ENCODE measurements at regions not wholly inside any gene's neighbourhood (a gene's known extent, or its start where the extent isn't known, plus 50 kb on each side); places are given as distances from the start of the nearest gene placed in this dataset.

DNA sequence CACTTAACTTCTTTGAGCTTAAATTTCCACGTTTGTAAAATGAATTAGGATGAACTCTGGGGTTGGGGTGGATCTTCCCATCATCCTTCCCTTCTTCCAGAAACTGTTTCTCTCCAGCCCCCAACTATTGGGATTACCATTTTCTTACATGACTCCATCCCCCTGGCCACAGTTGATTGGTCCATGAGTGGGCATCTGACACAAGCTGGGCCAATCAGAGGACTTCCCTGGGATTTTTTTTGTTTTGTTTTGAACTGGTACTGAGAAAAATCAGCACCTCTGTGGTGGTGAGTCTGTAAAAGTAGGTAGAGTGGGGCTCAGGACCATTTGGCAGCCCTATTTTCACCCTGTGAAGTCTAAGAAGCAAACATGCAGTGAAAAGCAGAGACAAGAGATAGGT, 118.0 kb upstream of the SERTAD2 start:
- H3K4me3 Mint-ChIP-seq, result no peak overlapping the region
- H3K9me3 Mint-ChIP-seq, result peaks cover 13% of the 10 kb centered on the region
- H3K36me3 Mint-ChIP-seq, result peaks cover 7% of the 10 kb centered on the region
- TF ChIP-seq, protein P1, sequence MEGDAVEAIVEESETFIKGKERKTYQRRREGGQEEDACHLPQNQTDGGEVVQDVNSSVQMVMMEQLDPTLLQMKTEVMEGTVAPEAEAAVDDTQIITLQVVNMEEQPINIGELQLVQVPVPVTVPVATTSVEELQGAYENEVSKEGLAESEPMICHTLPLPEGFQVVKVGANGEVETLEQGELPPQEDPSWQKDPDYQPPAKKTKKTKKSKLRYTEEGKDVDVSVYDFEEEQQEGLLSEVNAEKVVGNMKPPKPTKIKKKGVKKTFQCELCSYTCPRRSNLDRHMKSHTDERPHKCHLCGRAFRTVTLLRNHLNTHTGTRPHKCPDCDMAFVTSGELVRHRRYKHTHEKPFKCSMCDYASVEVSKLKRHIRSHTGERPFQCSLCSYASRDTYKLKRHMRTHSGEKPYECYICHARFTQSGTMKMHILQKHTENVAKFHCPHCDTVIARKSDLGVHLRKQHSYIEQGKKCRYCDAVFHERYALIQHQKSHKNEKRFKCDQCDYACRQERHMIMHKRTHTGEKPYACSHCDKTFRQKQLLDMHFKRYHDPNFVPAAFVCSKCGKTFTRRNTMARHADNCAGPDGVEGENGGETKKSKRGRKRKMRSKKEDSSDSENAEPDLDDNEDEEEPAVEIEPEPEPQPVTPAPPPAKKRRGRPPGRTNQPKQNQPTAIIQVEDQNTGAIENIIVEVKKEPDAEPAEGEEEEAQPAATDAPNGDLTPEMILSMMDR (IDR thresholded peaks at IDR 0.05; ENCODE audit: unreplicated experiment), result no peak
- DNase-seq (ENCODE audit: low spot score in 2 of 2, unreplicated experiment in 2 of 2), result no peak
- no peaks in the 10 kb centered on the region for H3K27me3 Mint-ChIP-seq (ENCODE audit: low read depth)
- no peak overlapping the region for H3K27ac Mint-ChIP-seq
- H3K4me1 Mint-ChIP-seq, result peaks cover 32% of the 10 kb centered on the region

DNA sequence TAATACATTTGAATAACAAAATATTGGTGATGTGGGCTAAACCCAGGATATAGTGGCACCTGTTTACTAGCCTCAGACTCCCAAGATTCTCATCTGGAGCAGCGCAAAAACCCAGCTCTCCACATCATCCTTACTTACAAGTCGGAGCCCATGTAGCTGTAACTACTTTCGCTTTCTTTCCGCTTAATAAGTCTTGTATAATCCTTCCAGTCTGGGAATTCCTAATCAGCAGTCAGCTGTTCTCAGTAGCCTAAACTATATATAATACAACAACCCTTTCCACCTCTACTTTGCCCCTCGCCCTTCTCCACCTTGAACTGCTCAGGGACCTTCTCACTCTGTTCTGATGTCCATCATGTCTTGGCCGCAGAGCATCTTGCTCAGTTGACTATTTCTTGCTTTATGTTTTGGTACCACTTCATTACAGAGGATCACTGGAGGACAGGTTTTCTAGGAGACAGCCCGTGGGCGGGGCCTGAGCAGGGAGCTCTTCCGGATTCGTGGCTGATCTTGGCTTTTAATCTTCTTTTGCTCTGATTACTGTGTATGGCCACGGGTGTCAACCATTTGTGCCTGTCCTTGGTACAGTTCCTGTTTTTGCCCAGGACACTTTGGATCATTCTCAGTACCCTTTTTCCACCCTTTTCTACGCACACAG, 119.9 kb upstream of the SERTAD2 start:
- TF ChIP-seq, protein P1 (IDR thresholded peaks at IDR 0.05; ENCODE audit: unreplicated experiment), result no peak
- peaks cover 13% of the 10 kb centered on the region for H3K9me3 Mint-ChIP-seq
- no peaks in the 10 kb centered on the region for H3K27me3 Mint-ChIP-seq (ENCODE audit: low read depth)
- no peak for DNase-seq (ENCODE audit: low spot score in 2 of 2, unreplicated experiment in 2 of 2)
- H3K4me3 Mint-ChIP-seq, result no peak overlapping the region
- H3K36me3 Mint-ChIP-seq, result peaks cover 7% of the 10 kb centered on the region
- H3K4me1 Mint-ChIP-seq, result peaks cover 21% of the 10 kb centered on the region
- H3K27ac Mint-ChIP-seq, result no peak overlapping the region

DNA sequence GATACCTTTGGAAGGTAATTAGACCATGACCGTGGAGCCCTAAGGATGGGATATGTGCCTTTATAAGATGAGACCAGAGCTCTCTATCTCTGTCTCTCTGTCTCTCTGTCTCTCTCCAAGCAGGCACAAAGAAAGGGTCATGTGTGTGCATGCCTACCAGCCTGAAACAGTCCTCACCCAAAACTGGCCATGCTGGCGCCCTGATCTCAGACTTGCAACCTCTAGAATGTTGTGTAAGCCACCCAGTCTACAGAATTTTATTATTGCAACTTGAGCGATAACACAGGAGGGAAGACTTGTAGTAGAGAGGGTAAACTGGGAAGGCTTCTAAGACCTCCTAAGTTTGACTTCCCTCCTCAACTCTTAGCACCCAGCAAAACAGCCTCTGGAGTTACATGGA, 124.1 kb upstream of the SERTAD2 start:
- Mint-ChIP-seq H3K4me3 (no peak overlapping the region), H3K27ac (no peak overlapping the region), H3K36me3 (peaks cover 7% of the 10 kb centered on the region), H3K4me1 (peaks cover 24% of the 10 kb centered on the region), H3K27me3 (ENCODE audit: low read depth) (no peaks in the 10 kb centered on the region), H3K9me3 (peaks cover 13% of the 10 kb centered on the region)
- no peak for DNase-seq (ENCODE audit: low spot score in 2 of 2, unreplicated experiment in 2 of 2)
- TF ChIP-seq, protein P1 (IDR thresholded peaks at IDR 0.05; ENCODE audit: unreplicated experiment), result no peak

DNA sequence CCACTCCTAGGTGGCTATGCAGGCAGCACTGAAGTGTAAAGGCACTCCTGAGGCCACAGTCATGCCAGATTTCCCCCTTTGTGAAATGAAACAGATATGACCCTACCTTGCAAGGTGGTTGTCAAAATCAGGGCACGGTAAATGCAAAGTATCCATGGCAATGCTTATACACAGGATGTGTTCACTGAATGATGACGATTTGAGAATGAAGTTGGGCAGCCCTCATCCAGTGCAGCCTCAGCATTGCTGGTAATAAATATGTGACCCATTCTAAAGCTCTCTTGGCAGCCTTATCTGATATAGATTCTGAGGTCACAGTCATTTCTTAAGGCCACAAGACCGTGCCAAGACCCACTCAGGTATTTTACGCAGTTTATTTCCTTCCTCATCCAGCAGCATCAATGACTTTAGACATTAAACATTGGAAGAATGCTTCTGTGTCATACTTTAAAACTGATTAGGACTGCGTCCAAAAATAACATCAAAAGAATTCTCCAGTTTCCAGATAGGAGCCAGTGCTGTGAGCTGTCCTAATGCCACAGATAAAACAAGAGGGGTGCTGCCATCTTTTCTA, 125.5 kb upstream of the SERTAD2 start:
- TF ChIP-seq, protein P1 (IDR thresholded peaks at IDR 0.05; ENCODE audit: unreplicated experiment), result no peak
- Mint-ChIP-seq H3K27me3 (ENCODE audit: low read depth) (no peaks in the 10 kb centered on the region), H3K9me3 (peaks cover 13% of the 10 kb centered on the region), H3K4me3 (no peak overlapping the region), H3K4me1 (peaks cover 24% of the 10 kb centered on the region), H3K36me3 (peaks cover 7% of the 10 kb centered on the region), H3K27ac (peak overlapping the region; percentile 78)
- DNase-seq (ENCODE audit: low spot score in 2 of 2, unreplicated experiment in 2 of 2), result no peak

- no peak for DNase-seq (ENCODE audit: low spot score in 2 of 2, unreplicated experiment in 2 of 2)
- peaks cover 24% of the 10 kb centered on the region for H3K4me1 Mint-ChIP-seq
- peak overlapping the region; percentile 78 for H3K27ac Mint-ChIP-seq
- H3K9me3 Mint-ChIP-seq, result peaks cover 6% of the 10 kb centered on the region
- peaks cover 5% of the 10 kb centered on the region for H3K36me3 Mint-ChIP-seq
- H3K4me3 Mint-ChIP-seq, result no peak overlapping the region
- TF ChIP-seq, protein P1 (IDR thresholded peaks at IDR 0.05; ENCODE audit: unreplicated experiment), result no peak
- H3K27me3 Mint-ChIP-seq (ENCODE audit: low read depth), result no peaks in the 10 kb centered on the region
These were observed 126.3 kb upstream of the SERTAD2 start for GRCh38 chr2:64780041-64780440.
